ENCODE measurements at regions not wholly inside any gene's neighbourhood (a gene's known extent, or its start where the extent isn't known, plus 50 kb on each side); places are given as distances from the start of the nearest gene placed in this dataset.

GRCh38 chr16:5873221-5873620 is 775.6 kb upstream of the EEF2KMT start:
- intact Hi-C loops (cut with micrococcal nuclease; ENCODE audit: unreplicated experiment): no loop called here
- CTCF ChIA-PET: no interaction called here
- H3K4me1 Mint-ChIP-seq (ENCODE audit: low read depth, unreplicated experiment): no peaks in the 10 kb centered on the region
- no peaks in the 10 kb centered on the region for H3K36me3 Mint-ChIP-seq (ENCODE audit: insufficient read depth, unreplicated experiment)
- no TSS peak for BruUV-seq (replicated peaks)
- peaks cover 2% of the 10 kb centered on the region for H3K9me3 Mint-ChIP-seq (ENCODE audit: low read depth, unreplicated experiment)
- H3K27ac Mint-ChIP-seq (ENCODE audit: unreplicated experiment): no peak overlapping the region
- H3K4me3 Mint-ChIP-seq (ENCODE audit: low read depth, unreplicated experiment): no peak overlapping the region
- no peak for TF ChIP-seq CTCF (IDR thresholded peaks at IDR 0.05; ENCODE audit: unreplicated experiment)
- H3K27me3 Mint-ChIP-seq (ENCODE audit: unreplicated experiment): no peaks in the 10 kb centered on the region
- DNase-seq: no peak

GRCh38 chr16:5870886-5871691 is 773.5 kb upstream of the EEF2KMT start:
- TF ChIP-seq CTCF (IDR thresholded peaks at IDR 0.05; ENCODE audit: unreplicated experiment): no peak
- peaks cover 2% of the 10 kb centered on the region for H3K9me3 Mint-ChIP-seq (ENCODE audit: low read depth, unreplicated experiment)
- H3K27me3 Mint-ChIP-seq (ENCODE audit: unreplicated experiment): no peaks in the 10 kb centered on the region
- BruUV-seq (replicated peaks): no TSS peak
- H3K4me3 Mint-ChIP-seq (ENCODE audit: low read depth, unreplicated experiment): no peak overlapping the region
- no peak overlapping the region for H3K27ac Mint-ChIP-seq (ENCODE audit: unreplicated experiment)
- CTCF ChIA-PET: no interaction called here
- H3K36me3 Mint-ChIP-seq (ENCODE audit: insufficient read depth, unreplicated experiment): no peaks in the 10 kb centered on the region
- DNase-seq: no peak
- H3K4me1 Mint-ChIP-seq (ENCODE audit: low read depth, unreplicated experiment): no peaks in the 10 kb centered on the region
- intact Hi-C loops (cut with micrococcal nuclease; ENCODE audit: unreplicated experiment): no loop called here

GRCh38 chr16:5867250-5867649 is 769.7 kb upstream of the EEF2KMT start:
- H3K27ac Mint-ChIP-seq (ENCODE audit: unreplicated experiment): no peak overlapping the region
- CTCF ChIA-PET: no interaction called here

GRCh38 chr16:5865236-5865635 is 767.6 kb upstream of the EEF2KMT start:
- H3K4me3 Mint-ChIP-seq (ENCODE audit: low read depth, unreplicated experiment): no peak overlapping the region
- CTCF ChIA-PET: no interaction called here
- no peak for TF ChIP-seq CTCF (IDR thresholded peaks at IDR 0.05; ENCODE audit: unreplicated experiment)
- H3K27me3 Mint-ChIP-seq (ENCODE audit: unreplicated experiment): peaks cover 11% of the 10 kb centered on the region
- DNase-seq: no peak
- no peak overlapping the region for H3K27ac Mint-ChIP-seq (ENCODE audit: unreplicated experiment)
- BruUV-seq (replicated peaks): no TSS peak
- H3K36me3 Mint-ChIP-seq (ENCODE audit: insufficient read depth, unreplicated experiment): no peaks in the 10 kb centered on the region
- no peaks in the 10 kb centered on the region for H3K4me1 Mint-ChIP-seq (ENCODE audit: low read depth, unreplicated experiment)
- intact Hi-C loops (cut with micrococcal nuclease; ENCODE audit: unreplicated experiment): no loop called here
- H3K9me3 Mint-ChIP-seq (ENCODE audit: low read depth, unreplicated experiment): peaks cover 3% of the 10 kb centered on the region

More at GRCh38 chr16:5867250-5867649, 769.7 kb upstream of the EEF2KMT start:
- H3K36me3 Mint-ChIP-seq (ENCODE audit: insufficient read depth, unreplicated experiment): no peaks in the 10 kb centered on the region
- peaks cover under 1% of the 10 kb centered on the region for H3K9me3 Mint-ChIP-seq (ENCODE audit: low read depth, unreplicated experiment)
- no peak for TF ChIP-seq CTCF (IDR thresholded peaks at IDR 0.05; ENCODE audit: unreplicated experiment)
- H3K27me3 Mint-ChIP-seq (ENCODE audit: unreplicated experiment): no peaks in the 10 kb centered on the region
- no peak overlapping the region for H3K4me3 Mint-ChIP-seq (ENCODE audit: low read depth, unreplicated experiment)
- no peaks in the 10 kb centered on the region for H3K4me1 Mint-ChIP-seq (ENCODE audit: low read depth, unreplicated experiment)
- BruUV-seq (replicated peaks): no TSS peak
- DNase-seq: no peak
- intact Hi-C loops (cut with micrococcal nuclease; ENCODE audit: unreplicated experiment): no loop called here

Measured in Calu3 (cell line).